ENCODE measurements at regions not wholly inside any gene's neighbourhood (a gene's known extent, or its start where the extent isn't known, plus 50 kb on each side); places are given as distances from the start of the nearest gene placed in this dataset.

DNA sequence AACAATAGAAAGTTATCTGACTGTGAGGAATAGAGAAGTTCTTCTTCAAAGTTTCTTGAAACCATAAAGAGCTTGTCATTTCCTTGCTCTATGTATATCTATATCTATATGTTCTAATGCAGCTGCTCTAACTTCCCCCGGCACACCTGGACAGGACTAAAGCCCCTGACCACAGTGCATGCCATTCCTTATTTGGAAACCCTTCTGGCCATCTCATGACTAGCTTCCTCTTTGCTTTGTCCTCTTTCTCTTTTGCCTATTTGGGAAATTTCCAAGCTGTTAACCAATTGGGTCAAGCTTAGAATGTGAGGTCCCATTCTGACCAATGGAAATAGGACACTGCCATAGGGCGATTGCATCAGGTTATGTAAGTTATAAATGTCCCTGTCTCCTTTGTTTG lies 1481.1 kb downstream of the STIM2 start:
- 88% methylated on average over 2 of the region's 2 CpGs for WGBS
- Histone ChIP-seq H3K36me3 (no peaks in the 10 kb centered on the region), H3K9me3 (peaks cover 0 to 19% (median 6%) of the 10 kb centered on the region in 4 donors), H3K4me3 (no peak overlapping the region), H3K4me1 (no peaks in the 10 kb centered on the region), H3K27me3 (no peaks in the 10 kb centered on the region), H3K27ac (replicated peaks in 1 of 4) (no peak overlapping the region)
- no peak for DNase-seq (ENCODE audit: extremely low spot score)
- intact Hi-C loops (cut with DNase I): no loop called here
- TF ChIP-seq EP300 (IDR thresholded peaks at IDR 0.05): no peak
- TF ChIP-seq, protein P1, sequence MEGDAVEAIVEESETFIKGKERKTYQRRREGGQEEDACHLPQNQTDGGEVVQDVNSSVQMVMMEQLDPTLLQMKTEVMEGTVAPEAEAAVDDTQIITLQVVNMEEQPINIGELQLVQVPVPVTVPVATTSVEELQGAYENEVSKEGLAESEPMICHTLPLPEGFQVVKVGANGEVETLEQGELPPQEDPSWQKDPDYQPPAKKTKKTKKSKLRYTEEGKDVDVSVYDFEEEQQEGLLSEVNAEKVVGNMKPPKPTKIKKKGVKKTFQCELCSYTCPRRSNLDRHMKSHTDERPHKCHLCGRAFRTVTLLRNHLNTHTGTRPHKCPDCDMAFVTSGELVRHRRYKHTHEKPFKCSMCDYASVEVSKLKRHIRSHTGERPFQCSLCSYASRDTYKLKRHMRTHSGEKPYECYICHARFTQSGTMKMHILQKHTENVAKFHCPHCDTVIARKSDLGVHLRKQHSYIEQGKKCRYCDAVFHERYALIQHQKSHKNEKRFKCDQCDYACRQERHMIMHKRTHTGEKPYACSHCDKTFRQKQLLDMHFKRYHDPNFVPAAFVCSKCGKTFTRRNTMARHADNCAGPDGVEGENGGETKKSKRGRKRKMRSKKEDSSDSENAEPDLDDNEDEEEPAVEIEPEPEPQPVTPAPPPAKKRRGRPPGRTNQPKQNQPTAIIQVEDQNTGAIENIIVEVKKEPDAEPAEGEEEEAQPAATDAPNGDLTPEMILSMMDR (IDR thresholded peaks at IDR 0.05): no peak
- TF ChIP-seq POLR2AphosphoS5 (IDR thresholded peaks at IDR 0.05): no peak
- TF ChIP-seq POLR2A (IDR thresholded peaks at IDR 0.05; ENCODE audit: low read depth): no peak

DNA sequence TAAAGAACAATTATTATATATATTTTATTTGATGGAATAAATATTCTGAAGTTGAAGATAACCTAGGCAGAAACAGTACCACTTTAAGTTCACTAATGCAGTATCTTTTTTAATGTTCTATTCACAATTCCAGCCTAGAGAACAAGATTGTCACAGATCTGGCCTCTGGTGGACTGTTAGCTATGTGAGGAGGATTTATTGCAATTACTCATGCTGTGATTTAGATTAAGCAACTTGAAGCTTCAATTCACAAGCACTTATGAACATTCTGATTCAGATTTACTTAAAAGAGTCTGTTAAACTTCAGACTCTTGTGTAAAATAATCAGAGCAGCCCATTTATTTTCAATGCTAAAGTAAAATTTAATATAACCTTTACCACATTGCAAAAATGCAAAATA lies 1489.8 kb downstream of the STIM2 start:
- no peaks in the 10 kb centered on the region for H3K4me1 ChIP-seq
- no peak for TF ChIP-seq EP300 (IDR thresholded peaks at IDR 0.05)
- TF ChIP-seq POLR2AphosphoS5 (IDR thresholded peaks at IDR 0.05): no peak
- no peak for TF ChIP-seq POLR2A (IDR thresholded peaks at IDR 0.05; ENCODE audit: low read depth)
- TF ChIP-seq, protein P1 (IDR thresholded peaks at IDR 0.05): no peak
- H3K4me3 ChIP-seq: no peak overlapping the region
- DNase-seq (ENCODE audit: extremely low spot score): no peak
- intact Hi-C loops (cut with DNase I): no loop called here
- no peaks in the 10 kb centered on the region for H3K9me3 ChIP-seq
- H3K36me3 ChIP-seq: no peaks in the 10 kb centered on the region
- no peak overlapping the region for H3K27ac ChIP-seq (replicated peaks in 1 of 4)
- no peaks in the 10 kb centered on the region for H3K27me3 ChIP-seq

DNA sequence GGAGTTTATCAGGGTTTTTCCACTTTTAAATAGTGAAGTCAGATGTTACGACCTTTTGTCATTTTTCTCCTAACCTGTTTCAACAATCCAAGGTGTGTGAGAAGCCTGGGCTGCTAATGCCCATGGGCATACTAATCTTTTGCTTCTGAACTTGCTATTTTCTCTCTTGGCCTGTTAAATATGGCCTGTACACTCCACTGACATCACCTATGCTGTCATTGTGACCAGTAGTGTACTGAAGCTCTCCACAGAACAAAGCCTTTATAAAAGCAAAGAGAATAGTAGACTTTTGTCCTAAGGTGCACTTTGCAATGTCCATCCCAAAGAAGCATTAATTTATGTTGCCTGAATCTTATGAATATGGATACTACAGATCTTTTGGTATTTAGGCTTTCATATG lies 1490.5 kb downstream of the STIM2 start:
- H3K27ac ChIP-seq (replicated peaks in 1 of 4): no peak overlapping the region
- no peaks in the 10 kb centered on the region for H3K27me3 ChIP-seq
- no peaks in the 10 kb centered on the region for H3K36me3 ChIP-seq
- H3K9me3 ChIP-seq: no peaks in the 10 kb centered on the region
- 5% methylated on average over 1 of the region's 1 CpG for WGBS
- DNase-seq (ENCODE audit: extremely low spot score): no peak
- H3K4me3 ChIP-seq: no peak overlapping the region
- intact Hi-C loops (cut with DNase I): no loop called here
- H3K4me1 ChIP-seq: no peaks in the 10 kb centered on the region
- no peak for TF ChIP-seq POLR2A (IDR thresholded peaks at IDR 0.05; ENCODE audit: low read depth)
- no peak for TF ChIP-seq EP300 (IDR thresholded peaks at IDR 0.05)
- TF ChIP-seq POLR2AphosphoS5 (IDR thresholded peaks at IDR 0.05): no peak
- TF ChIP-seq, protein P1 (IDR thresholded peaks at IDR 0.05): no peak

DNA sequence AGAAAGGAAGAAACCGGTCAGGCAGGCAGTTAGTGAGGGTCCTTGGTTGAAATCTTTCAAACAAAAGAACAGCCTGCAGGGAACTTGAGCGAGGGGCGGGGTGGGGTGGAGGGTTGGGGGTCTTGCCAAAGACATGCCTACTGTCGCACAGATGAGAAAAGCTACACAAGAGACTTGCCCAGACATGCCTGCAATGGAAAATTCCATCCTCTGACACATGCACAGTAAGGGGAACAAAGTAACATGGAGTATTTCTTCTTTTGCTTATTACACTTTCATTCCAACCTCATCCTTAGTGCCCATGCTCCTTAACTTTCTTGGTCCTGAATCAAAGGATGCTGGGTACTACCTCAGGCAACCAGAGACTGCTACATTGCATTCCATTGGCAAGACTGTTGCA lies 1491.2 kb downstream of the STIM2 start:
- Histone ChIP-seq H3K27ac (replicated peaks in 1 of 4) (no peak overlapping the region), H3K9me3 (no peaks in the 10 kb centered on the region), H3K4me1 (no peaks in the 10 kb centered on the region), H3K4me3 (no peak overlapping the region), H3K27me3 (no peaks in the 10 kb centered on the region), H3K36me3 (no peaks in the 10 kb centered on the region)
- intact Hi-C loops (cut with DNase I): no loop called here
- no peak for DNase-seq (ENCODE audit: extremely low spot score)
- TF ChIP-seq EP300 (IDR thresholded peaks at IDR 0.05) (no peak), POLR2A (IDR thresholded peaks at IDR 0.05; ENCODE audit: low read depth) (no peak), POLR2AphosphoS5 (IDR thresholded peaks at IDR 0.05) (no peak)
- TF ChIP-seq, protein P1 (IDR thresholded peaks at IDR 0.05): no peak
- WGBS: 84% methylated on average over 4 of the region's 4 CpGs

DNA sequence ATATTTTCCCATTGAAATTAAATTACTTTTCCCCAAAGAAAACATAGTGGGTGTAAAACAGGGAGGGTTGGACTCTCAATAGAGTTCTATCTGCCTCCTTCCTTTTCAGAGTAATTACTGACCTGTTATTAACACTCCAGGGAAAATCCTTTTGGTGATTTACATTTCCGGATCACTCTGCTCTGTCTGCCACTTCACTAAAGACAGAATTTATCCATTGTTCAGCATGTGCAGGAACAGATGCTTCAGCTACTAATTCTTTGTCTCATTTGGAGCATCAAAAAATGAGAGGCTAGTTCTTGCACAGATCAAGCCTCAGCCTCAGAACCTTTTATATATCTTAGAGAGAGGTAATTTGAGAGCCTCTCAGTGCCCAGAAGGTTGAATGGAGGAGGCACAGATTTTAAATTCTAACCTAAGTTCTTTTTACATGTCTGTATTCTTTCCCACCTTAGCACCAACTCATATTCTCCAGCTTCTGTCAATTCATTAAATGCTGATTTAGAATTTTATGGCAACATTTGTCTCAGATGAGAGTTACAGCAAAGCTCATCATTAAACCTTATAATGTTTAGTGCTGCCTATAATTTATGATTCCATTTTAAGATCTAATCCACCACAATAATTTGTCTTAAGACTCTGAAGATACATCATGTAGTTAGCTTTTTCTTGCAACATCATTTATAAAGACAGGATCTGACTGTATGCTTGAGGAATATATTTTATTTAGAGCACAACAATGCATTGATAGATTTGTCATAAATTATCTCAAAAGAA lies 1494.4 kb downstream of the STIM2 start:
- Histone ChIP-seq H3K27me3 (no peaks in the 10 kb centered on the region), H3K36me3 (no peaks in the 10 kb centered on the region), H3K27ac (replicated peaks in 1 of 4) (no peak overlapping the region), H3K4me1 (no peaks in the 10 kb centered on the region), H3K9me3 (no peaks in the 10 kb centered on the region), H3K4me3 (no peak overlapping the region)
- intact Hi-C loops (cut with DNase I): no loop called here
- WGBS: 41% methylated on average over 1 of the region's 1 CpG
- TF ChIP-seq, protein P1 (IDR thresholded peaks at IDR 0.05): no peak
- TF ChIP-seq POLR2A (IDR thresholded peaks at IDR 0.05; ENCODE audit: low read depth) (no peak), EP300 (IDR thresholded peaks at IDR 0.05) (no peak), POLR2AphosphoS5 (IDR thresholded peaks at IDR 0.05) (no peak)
- no peak for DNase-seq (ENCODE audit: extremely low spot score)

Data from esophagus muscularis mucosa (tissue), 4 donors.